ENCODE measurements at regions not wholly inside any gene's neighbourhood (a gene's known extent, or its start where the extent isn't known, plus 50 kb on each side); places are given as distances from the start of the nearest gene placed in this dataset.

DNA sequence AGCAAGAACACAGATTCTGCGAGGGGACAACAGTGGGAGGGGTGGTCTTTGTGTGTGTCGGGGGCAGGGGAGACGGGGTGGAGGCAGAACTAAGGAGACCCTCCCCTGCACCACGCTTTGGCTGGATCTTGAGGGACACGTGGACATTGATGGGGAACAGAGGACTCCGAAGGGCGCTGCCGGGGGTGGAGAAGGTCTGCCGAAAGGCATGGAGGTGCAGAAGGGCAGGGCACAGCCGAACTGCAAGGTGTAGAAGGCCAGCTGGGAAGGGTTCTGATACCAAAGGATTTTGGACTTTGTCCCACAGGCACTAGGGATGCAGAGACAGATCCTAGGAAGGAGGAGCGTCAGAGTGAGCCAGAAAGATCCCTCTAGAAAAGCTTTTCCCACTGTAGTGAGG, 107.7 kb upstream of the SYT13 start:
- TF ChIP-seq POLR2AphosphoS5 (IDR thresholded peaks at IDR 0.05; ENCODE audit: low read depth, low read length) = no peak
- TF ChIP-seq POLR2A (IDR thresholded peaks at IDR 0.05; ENCODE audit: low read depth, low read length) = no peak
- TF ChIP-seq TAF1 (IDR thresholded peaks at IDR 0.05; ENCODE audit: borderline replicate concordance, low read depth, low read length) = no peak

Data from GM12892 (cell line).